MCF 10A (cell line): ENCODE measurements at regions not wholly inside any gene's neighbourhood (a gene's known extent, or its start where the extent isn't known, plus 50 kb on each side); places are given as distances from the start of the nearest gene placed in this dataset.

Source experiments
- BruUV-seq: library from RNA; stranded (reverse); fragments of 400-500 nt; replicated peaks from 2 replicates; lab custom pipeline; 2021; lab: Mats Ljungman, UMichigan
- CTCF ChIA-PET: fragments of 300-600 bp; sonication (Branson Sonifier 250); formaldehyde crosslinking; extraction: SDS; loops from one replicate; lab custom pipeline; 2021; ENCODE audit warnings: antibody characterized with exemption, inconsistent platforms; lab: Yijun Ruan, JAX
- POLR2A ChIA-PET: fragments of 300-600, 350-650 bp; sonication (Branson Sonifier 250); formaldehyde crosslinking; extraction: SDS; loops from one replicate; lab custom pipeline; 2020; ENCODE audit warnings: antibody characterized with exemption, inconsistent platforms; lab: Yijun Ruan, JAX
- DNase-seq: peaks from one replicate; pipeline ENCODE4 v3.0.0-alpha.2; 2018; ENCODE audit not compliant: unreplicated experiment
- H3K27ac Mint-ChIP-seq: one replicate; pipeline ENCODE4 v1.8.0; 2022; ENCODE audit warnings: mild to moderate bottlenecking, low read depth, mixed read lengths; ENCODE audit not compliant: unreplicated experiment
- H3K27me3 Mint-ChIP-seq: one replicate; pipeline ENCODE4 v1.8.0; 2022; ENCODE audit warnings: mixed read lengths; ENCODE audit not compliant: insufficient read depth, unreplicated experiment
- H3K36me3 Mint-ChIP-seq: one replicate; pipeline ENCODE4 v1.8.0; 2022; ENCODE audit warnings: mild to moderate bottlenecking, moderate library complexity, mixed read lengths; ENCODE audit not compliant: insufficient read depth, unreplicated experiment
- H3K4me1 Mint-ChIP-seq: one replicate; pipeline ENCODE4 v1.8.0; 2022; ENCODE audit warnings: mixed read lengths; ENCODE audit not compliant: insufficient read depth, unreplicated experiment
- H3K4me3 Mint-ChIP-seq: one replicate; pipeline ENCODE4 v1.8.0; 2022; ENCODE audit warnings: mild to moderate bottlenecking, moderate library complexity, mixed read lengths; ENCODE audit not compliant: unreplicated experiment
- H3K9me3 Mint-ChIP-seq: one replicate; pipeline ENCODE4 v1.8.0; 2022; ENCODE audit warnings: mixed read lengths; ENCODE audit not compliant: unreplicated experiment
- intact Hi-C: fragments of 100-400 bp; cut with micrococcal nuclease; formaldehyde crosslinking; loops from 2 replicates; pipeline ENCODE4 v1.14.1; 2022
- TF ChIP-seq, protein P1 (sequence below): fragments of 200-600 bp; IDR thresholded peaks from one replicate; pipeline ENCODE4 v1.8.0; 2022; ENCODE audit warnings: antibody characterized with exemption, mild to moderate bottlenecking; ENCODE audit not compliant: unreplicated experiment

DNA sequence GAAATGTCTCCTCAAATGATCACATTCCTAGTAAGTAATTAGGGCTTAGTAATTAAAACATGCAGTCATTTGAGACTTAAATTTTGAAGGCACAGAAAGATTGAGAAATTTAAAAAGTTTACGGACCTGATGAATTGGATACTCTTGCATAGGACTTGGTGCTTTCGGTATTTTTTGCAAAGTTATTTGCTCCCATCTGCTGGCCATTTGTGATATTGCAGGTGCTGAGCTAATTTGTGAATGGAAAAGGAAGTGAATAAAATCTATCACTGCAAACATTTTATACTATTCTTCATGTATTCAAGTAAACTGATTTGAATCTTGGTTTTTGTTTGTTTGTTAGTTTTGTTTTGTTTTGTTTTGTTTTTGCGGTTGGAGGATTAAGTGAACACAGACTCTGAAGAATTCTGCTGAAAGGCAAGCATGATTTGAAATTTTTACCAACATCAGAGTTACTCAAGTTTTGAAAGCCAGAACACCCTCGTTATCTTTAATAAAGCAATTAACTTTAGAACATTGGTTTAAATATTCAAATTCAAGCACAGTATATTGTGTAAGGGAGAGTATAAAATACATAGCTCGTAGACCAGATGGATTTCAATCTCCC lies 689.5 kb upstream of the RBFOX1 start:
- intact Hi-C loops, result loop anchor here (2.0 kb wide), 1 partner anchor 1404 kb away; no protein-coding TSS in a partner anchor
- POLR2A ChIA-PET, result interaction anchor here (0.9 kb wide), 1 partner anchor 627 kb away, joined by 3 read pairs; no protein-coding TSS in a partner anchor

DNA sequence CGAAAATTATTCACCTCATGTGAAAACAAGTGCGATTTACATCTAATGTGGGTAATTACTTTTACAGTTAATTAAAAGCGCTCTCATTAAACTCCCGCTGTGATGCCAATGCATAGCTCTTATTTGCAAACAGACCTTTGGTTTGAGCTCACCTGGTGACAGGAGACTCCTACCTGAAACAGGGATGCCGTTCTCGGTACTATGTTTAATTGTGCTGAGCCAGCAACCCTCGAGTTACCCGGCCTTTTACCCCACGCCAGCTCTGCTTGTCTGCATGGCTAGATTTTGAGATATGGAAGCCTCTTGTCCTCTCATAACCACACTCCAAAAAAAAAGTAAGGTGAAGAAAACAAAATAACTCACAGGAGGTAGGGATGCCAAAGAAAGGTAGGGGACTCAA lies 690.4 kb upstream of the RBFOX1 start:
- no TSS peak for BruUV-seq
- Mint-ChIP-seq H3K9me3 (no peaks in the 10 kb centered on the region), H3K36me3 (peaks cover 4% of the 10 kb centered on the region), H3K4me3 (no peak overlapping the region), H3K4me1 (no peaks in the 10 kb centered on the region), H3K27me3 (no peaks in the 10 kb centered on the region), H3K27ac (no peak overlapping the region)
- DNase-seq, result no peak
- CTCF ChIA-PET, result interaction anchor here (0.6 to 2.8 kb wide), 16 partner anchors 10 to 1620 kb away, joined by 3 to 23 read pairs (median 3); no protein-coding TSS in a partner anchor
- TF ChIP-seq, protein P1, sequence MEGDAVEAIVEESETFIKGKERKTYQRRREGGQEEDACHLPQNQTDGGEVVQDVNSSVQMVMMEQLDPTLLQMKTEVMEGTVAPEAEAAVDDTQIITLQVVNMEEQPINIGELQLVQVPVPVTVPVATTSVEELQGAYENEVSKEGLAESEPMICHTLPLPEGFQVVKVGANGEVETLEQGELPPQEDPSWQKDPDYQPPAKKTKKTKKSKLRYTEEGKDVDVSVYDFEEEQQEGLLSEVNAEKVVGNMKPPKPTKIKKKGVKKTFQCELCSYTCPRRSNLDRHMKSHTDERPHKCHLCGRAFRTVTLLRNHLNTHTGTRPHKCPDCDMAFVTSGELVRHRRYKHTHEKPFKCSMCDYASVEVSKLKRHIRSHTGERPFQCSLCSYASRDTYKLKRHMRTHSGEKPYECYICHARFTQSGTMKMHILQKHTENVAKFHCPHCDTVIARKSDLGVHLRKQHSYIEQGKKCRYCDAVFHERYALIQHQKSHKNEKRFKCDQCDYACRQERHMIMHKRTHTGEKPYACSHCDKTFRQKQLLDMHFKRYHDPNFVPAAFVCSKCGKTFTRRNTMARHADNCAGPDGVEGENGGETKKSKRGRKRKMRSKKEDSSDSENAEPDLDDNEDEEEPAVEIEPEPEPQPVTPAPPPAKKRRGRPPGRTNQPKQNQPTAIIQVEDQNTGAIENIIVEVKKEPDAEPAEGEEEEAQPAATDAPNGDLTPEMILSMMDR, result no peak
- POLR2A ChIA-PET, result no interaction called here
- intact Hi-C loops, result loop anchor here (2.0 kb wide), 1 partner anchor 1403 kb away; no protein-coding TSS in a partner anchor

More for the DNA sequence above, 689.5 kb upstream of the RBFOX1 start:
- Mint-ChIP-seq H3K36me3 (peaks cover 4% of the 10 kb centered on the region), H3K27ac (no peak overlapping the region), H3K4me3 (no peak overlapping the region), H3K27me3 (no peaks in the 10 kb centered on the region), H3K4me1 (no peaks in the 10 kb centered on the region), H3K9me3 (no peaks in the 10 kb centered on the region)
- no TSS peak for BruUV-seq
- CTCF ChIA-PET, result interaction anchor here (0.7 to 2.8 kb wide), 10 partner anchors 10 to 754 kb away, joined by 3 to 23 read pairs (median 3); no protein-coding TSS in a partner anchor
- peak; percentile 56 for DNase-seq
- TF ChIP-seq, protein P1, result peak; percentile 75

DNA sequence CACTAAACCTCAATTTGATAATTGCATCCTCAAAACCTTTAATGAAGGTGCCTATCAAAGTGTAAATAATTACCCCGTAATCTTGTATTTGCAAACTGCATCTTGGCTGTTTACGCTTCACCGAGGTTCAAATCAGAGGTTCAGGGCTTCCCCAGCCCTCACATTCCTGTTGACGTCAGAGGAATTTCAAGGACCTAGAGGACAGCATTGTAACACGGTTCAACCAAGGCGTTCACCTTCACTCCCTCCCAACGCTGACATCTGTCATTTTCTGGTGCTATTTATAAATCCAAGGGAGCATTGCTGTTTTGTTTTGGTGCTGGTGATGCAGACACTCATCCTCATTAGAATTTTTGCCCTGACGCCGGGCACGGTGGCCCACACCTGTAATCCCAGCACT lies 691.6 kb upstream of the RBFOX1 start:
- H3K4me3 Mint-ChIP-seq, result no peak overlapping the region
- intact Hi-C loops, result no loop called here

DNA sequence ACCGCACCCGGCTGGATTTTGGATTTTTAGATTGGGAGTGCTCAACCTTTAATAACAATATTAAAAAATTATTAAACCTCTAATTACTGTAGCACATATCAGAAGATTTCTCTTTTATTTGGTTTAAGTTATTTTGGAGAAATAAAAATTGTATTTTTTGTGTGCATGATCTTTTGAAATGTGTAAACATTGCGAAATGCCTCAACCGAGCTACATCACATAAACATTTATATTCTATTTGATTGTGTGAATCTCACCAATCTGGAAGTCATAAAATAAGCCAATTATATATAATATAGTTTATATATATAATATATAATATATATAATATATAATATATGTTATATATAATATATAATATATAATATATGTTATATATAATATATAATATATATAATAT lies 696.2 kb upstream of the RBFOX1 start:
- BruUV-seq, result no TSS peak
- H3K4me3 Mint-ChIP-seq, result no peak overlapping the region
- ChIA-PET POLR2A (no interaction called here), CTCF (interaction anchor here (0.7 kb wide), 2 partner anchors 90 to 645 kb away, joined by 3 to 4 read pairs; no protein-coding TSS in a partner anchor)
- H3K9me3 Mint-ChIP-seq, result peaks cover 7% of the 10 kb centered on the region
- peaks cover 4% of the 10 kb centered on the region for H3K36me3 Mint-ChIP-seq
- DNase-seq, result no peak
- intact Hi-C loops, result no loop called here
- H3K27me3 Mint-ChIP-seq, result no peaks in the 10 kb centered on the region
- TF ChIP-seq, protein P1, result no peak
- H3K27ac Mint-ChIP-seq, result no peak overlapping the region
- H3K4me1 Mint-ChIP-seq, result no peaks in the 10 kb centered on the region

More for the DNA sequence above, 691.6 kb upstream of the RBFOX1 start:
- TF ChIP-seq, protein P1, result no peak
- DNase-seq, result no peak
- Mint-ChIP-seq H3K9me3 (no peaks in the 10 kb centered on the region), H3K27ac (no peak overlapping the region), H3K4me1 (no peaks in the 10 kb centered on the region), H3K27me3 (no peaks in the 10 kb centered on the region), H3K36me3 (peaks cover 4% of the 10 kb centered on the region)
- ChIA-PET POLR2A (no interaction called here), CTCF (interaction anchor here (0.8 to 2.8 kb wide), 3 partner anchors 9 to 51 kb away, joined by 3 to 23 read pairs (median 4); no protein-coding TSS in a partner anchor)
- BruUV-seq, result no TSS peak
